ENCODE measurements at regions not wholly inside any gene's neighbourhood (a gene's known extent, or its start where the extent isn't known, plus 50 kb on each side); places are given as distances from the start of the nearest gene placed in this dataset.

- TF ChIP-seq PRDM4 (tag by site-specific recombination; IDR thresholded peaks at IDR 0.05) (no peak), ZNF792 (tag by site-specific recombination; IDR thresholded peaks at IDR 0.05) (no peak)
These were observed 154.9 kb upstream of the ABCA1 start (continued) for GRCh38 chr9:105082843-105083242.

GRCh38 chr9:105083256-105083655 lies 155.3 kb upstream of the ABCA1 start:
- no peak for TF ChIP-seq ZNF37A (tag by site-specific recombination; IDR thresholded peaks at IDR 0.05)
- no peak for TF ChIP-seq ZNF112 (tag by site-specific recombination; IDR thresholded peaks at IDR 0.05)
- no peak for TF ChIP-seq SP3 (tag by site-specific recombination; IDR thresholded peaks at IDR 0.05)
- TF ChIP-seq ZFP3 (tag by site-specific recombination; IDR thresholded peaks at IDR 0.05; ENCODE audit: low read depth) = no peak
- no peak for TF ChIP-seq ZBTB1 (tag by site-specific recombination; IDR thresholded peaks at IDR 0.05)
- TF ChIP-seq ZNF394 (tag by site-specific recombination; IDR thresholded peaks at IDR 0.05; ENCODE audit: borderline replicate concordance) = no peak
- Histone ChIP-seq H3K4me1 (ENCODE audit: control insufficient read depth, insufficient read depth, low read length) (no peaks in the 10 kb centered on the region), H3K9me3 (ENCODE audit: control insufficient read depth, insufficient read depth, low read depth, low read length) (no peaks in the 10 kb centered on the region), H3K36me3 (ENCODE audit: control insufficient read depth in 2 of 2, insufficient read depth in 1 of 2, low read length in 2 of 2) (no peaks in the 10 kb centered on the region), H3K27ac (ENCODE audit: extremely low read depth, low read depth, low read length) (no peak overlapping the region), H3K4me3 (ENCODE audit: low read depth, low read length) (no peak overlapping the region)
- ChIA-PET CTCF (no interaction called here), POLR2A (no interaction called here)

- Histone ChIP-seq H3K27ac (ENCODE audit: extremely low read depth, low read depth, low read length) (no peak overlapping the region), H3K4me1 (ENCODE audit: control insufficient read depth, insufficient read depth, low read length) (no peaks in the 10 kb centered on the region), H3K4me3 (ENCODE audit: low read depth, low read length) (no peak overlapping the region), H3K9me3 (ENCODE audit: control insufficient read depth, insufficient read depth, low read depth, low read length) (no peaks in the 10 kb centered on the region), H3K36me3 (ENCODE audit: control insufficient read depth in 2 of 2, insufficient read depth in 1 of 2, low read length in 2 of 2) (no peaks in the 10 kb centered on the region)
- TF ChIP-seq ZNF585B (tag by site-specific recombination; IDR thresholded peaks at IDR 0.05) = no peak
- no peak for TF ChIP-seq ZXDB (tag by site-specific recombination; IDR thresholded peaks at IDR 0.05)
- TF ChIP-seq ATF2 (tag by site-specific recombination; IDR thresholded peaks at IDR 0.05; ENCODE audit: low read depth) = no peak
- TF ChIP-seq ZNF433 (tag by site-specific recombination; IDR thresholded peaks at IDR 0.05; ENCODE audit: low read depth) = no peak
- no peak for TF ChIP-seq HIC1 (tag by site-specific recombination; IDR thresholded peaks at IDR 0.05)
- no peak for TF ChIP-seq ZNF707 (tag by site-specific recombination; IDR thresholded peaks at IDR 0.05)
- TF ChIP-seq ZNF223 (tag by site-specific recombination; IDR thresholded peaks at IDR 0.05) = no peak
- TF ChIP-seq ZNF350 (tag by site-specific recombination; IDR thresholded peaks at IDR 0.05) = no peak
- TF ChIP-seq ZSCAN23 (tag by site-specific recombination; IDR thresholded peaks at IDR 0.05) = no peak
- TF ChIP-seq RBAK (tag by site-specific recombination; IDR thresholded peaks at IDR 0.05) = no peak
- TF ChIP-seq HOXC10 (CRISPR knock-in tag; IDR thresholded peaks at IDR 0.05) = no peak
- no peak for TF ChIP-seq SCRT1 (tag by site-specific recombination; IDR thresholded peaks at IDR 0.05; ENCODE audit: borderline replicate concordance)
- CTCF ChIA-PET = interaction anchor here (0.6 to 1.3 kb wide), 2 partner anchors 23 to 791 kb away, joined by 4 read pairs; no protein-coding TSS in a partner anchor
- POLR2A ChIA-PET = no interaction called here
These were observed 156.2 kb upstream of the SLC44A1 start for GRCh38 chr9:105087910-105088898.
